GM12891 (cell line): ENCODE measurements at regions not wholly inside any gene's neighbourhood (a gene's known extent, or its start where the extent isn't known, plus 50 kb on each side); places are given as distances from the start of the nearest gene placed in this dataset.

Source experiments
- POLR2A ChIP-seq: IDR thresholded peaks from 2 replicates; pipeline ENCODE4 v1.6.1; 2011; ENCODE audit warnings: low read depth, low read length, control low read depth
- POLR2AphosphoS5 ChIP-seq: IDR thresholded peaks from 2 replicates; pipeline ENCODE4 v1.6.1; 2011; ENCODE audit warnings: low read depth, low read length, control low read depth
- POU2F2 ChIP-seq: IDR thresholded peaks from 2 replicates; pipeline ENCODE4 v1.6.1; 2011; ENCODE audit warnings: low read depth, mild to moderate bottlenecking, control low read depth, low read length, moderate library complexity

DNA sequence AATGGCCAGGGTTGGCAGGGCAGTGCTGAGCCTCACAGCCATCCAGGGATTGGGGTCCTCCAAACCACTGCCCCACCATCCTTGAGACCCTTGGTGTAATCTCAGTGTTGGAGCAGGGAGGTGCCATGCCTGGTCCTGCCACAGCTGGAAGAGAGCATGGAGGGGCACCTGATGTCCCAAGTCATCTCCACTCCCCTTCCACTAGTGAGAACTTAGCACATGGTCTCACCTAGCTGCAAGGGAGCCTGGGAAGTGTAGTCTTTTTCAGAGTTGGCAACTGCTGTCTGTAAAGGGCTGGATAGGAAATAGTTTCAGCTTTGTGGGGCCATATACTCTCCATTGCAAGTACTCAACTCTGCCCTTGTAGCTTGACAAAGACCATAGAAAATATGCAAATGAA is 238.7 kb downstream of the RPS24 start:
- no peak for TF ChIP-seq POLR2A
- TF ChIP-seq POU2F2, result no peak
- TF ChIP-seq POLR2AphosphoS5, result no peak
